Natural killer cell treated with Interleukin-12 subunit alpha and Interleukin-12 subunit beta and Interleukin-15 and Interleukin-18, amount 100 ng/mL, for 72 hours (primary cell): ENCODE measurements at regions not wholly inside any gene's neighbourhood (a gene's known extent, or its start where the extent isn't known, plus 50 kb on each side); places are given as distances from the start of the nearest gene placed in this dataset.

Source experiments
- ATAC-seq, 2 donors: fragments of 150-1000 bp; cut with Tn5 transposase in 1 of 2; sonication (Bioruptor Pico), chemical (Tn5 transposase) in 1 of 2; 2 replicates each; pipeline ENCODE4 v1.10.0; 2021
- DNase-seq: peaks from one replicate; pipeline ENCODE4 v3.0.0; 2022; ENCODE audit warnings: low spot score
- H3K27ac Mint-ChIP-seq, 2 donors: 1 replicate in 1 of 2; 2 replicates in 1 of 2; pipeline ENCODE4 v1.8.0; 2022; ENCODE audit warnings: mixed read lengths in 2 of 2, mild to moderate bottlenecking in 1 of 2, moderate library complexity in 1 of 2
- H3K27me3 Mint-ChIP-seq, 2 donors: 1 replicate in 1 of 2; 2 replicates in 1 of 2; pipeline ENCODE4 v1.8.0; 2022; ENCODE audit warnings: mixed read lengths in 2 of 2
- H3K36me3 Mint-ChIP-seq: one replicate; pipeline ENCODE4 v1.8.0; 2022; ENCODE audit warnings: mixed read lengths
- H3K4me1 Mint-ChIP-seq, 2 donors: 1 replicate in 1 of 2; 2 replicates in 1 of 2; pipeline ENCODE4 v1.8.0; 2022; ENCODE audit warnings: low read depth in 2 of 2, mixed read lengths in 2 of 2, mild to moderate bottlenecking in 1 of 2
- H3K4me3 Mint-ChIP-seq: one replicate; pipeline ENCODE4 v1.8.0; 2022; ENCODE audit warnings: mixed read lengths
- H3K9me3 Mint-ChIP-seq: 2 replicates; pipeline ENCODE4 v1.8.0; 2022; ENCODE audit warnings: mixed read lengths

GRCh38 chr6:125354649-125355048 lies 52.9 kb upstream of the HDDC2 start:
- no peak for DNase-seq

GRCh38 chr6:125356884-125357283 lies 55.1 kb upstream of the HDDC2 start:
- ATAC-seq (no peak), DNase-seq (no peak)
- no peaks in the 10 kb centered on the region for H3K4me1 Mint-ChIP-seq
- no peaks in the 10 kb centered on the region for H3K36me3 Mint-ChIP-seq
- H3K27ac Mint-ChIP-seq: no peak overlapping the region
- no peaks in the 10 kb centered on the region for H3K9me3 Mint-ChIP-seq
- H3K27me3 Mint-ChIP-seq: peaks cover 17 to 37% of the 10 kb centered on the region in 2 donors
- H3K4me3 Mint-ChIP-seq: no peak overlapping the region

More at GRCh38 chr6:125354649-125355048, 52.9 kb upstream of the HDDC2 start:
- no peak overlapping the region for H3K27ac Mint-ChIP-seq
- H3K4me1 Mint-ChIP-seq: no peaks in the 10 kb centered on the region
- no peaks in the 10 kb centered on the region for H3K9me3 Mint-ChIP-seq
- ATAC-seq: no peak
- no peaks in the 10 kb centered on the region for H3K36me3 Mint-ChIP-seq
- peaks cover 14 to 25% of the 10 kb centered on the region in 2 donors for H3K27me3 Mint-ChIP-seq
- no peak overlapping the region for H3K4me3 Mint-ChIP-seq

GRCh38 chr6:125357515-125358256 lies 55.9 kb upstream of the HDDC2 start:
- peaks cover 23 to 45% of the 10 kb centered on the region in 2 donors for H3K27me3 Mint-ChIP-seq
- H3K36me3 Mint-ChIP-seq: peaks cover 4% of the 10 kb centered on the region
- no peak overlapping the region for H3K4me3 Mint-ChIP-seq
- H3K9me3 Mint-ChIP-seq: no peaks in the 10 kb centered on the region
- no peak for DNase-seq
- H3K27ac Mint-ChIP-seq: no peak overlapping the region
- ATAC-seq: peak in 1 of 2 donors; percentile 6
- peaks cover 0 to 3% of the 10 kb centered on the region in 2 donors for H3K4me1 Mint-ChIP-seq

- Mint-ChIP-seq H3K36me3 (peaks cover 5% of the 10 kb centered on the region), H3K4me1 (peaks cover 0 to 5% of the 10 kb centered on the region in 2 donors), H3K4me3 (no peak overlapping the region), H3K27ac (no peak overlapping the region), H3K27me3 (peaks cover 25 to 49% of the 10 kb centered on the region in 2 donors), H3K9me3 (no peaks in the 10 kb centered on the region)
- ATAC-seq: no peak
- DNase-seq: no peak
Observed at GRCh38 chr6:125358898-125359297, 57.1 kb upstream of the HDDC2 start.

- no peak overlapping the region for H3K4me3 Mint-ChIP-seq
- peaks cover 44 to 69% of the 10 kb centered on the region in 2 donors for H3K27me3 Mint-ChIP-seq
- H3K27ac Mint-ChIP-seq: no peak overlapping the region
- no peaks in the 10 kb centered on the region for H3K9me3 Mint-ChIP-seq
- ATAC-seq: no peak
- DNase-seq: no peak
- H3K36me3 Mint-ChIP-seq: peaks cover 5% of the 10 kb centered on the region
- H3K4me1 Mint-ChIP-seq: peaks cover 0 to 5% of the 10 kb centered on the region in 2 donors
Observed at GRCh38 chr6:125361868-125362267, 60.1 kb upstream of the HDDC2 start.

GRCh38 chr6:125363039-125363823 lies 61.5 kb upstream of the HDDC2 start:
- H3K9me3 Mint-ChIP-seq: no peaks in the 10 kb centered on the region
- H3K36me3 Mint-ChIP-seq: peaks cover 5% of the 10 kb centered on the region
- no peak overlapping the region for H3K27ac Mint-ChIP-seq
- ATAC-seq (peak; percentile 43 to 50), DNase-seq (no peak)
- peaks cover 0 to 5% of the 10 kb centered on the region in 2 donors for H3K4me1 Mint-ChIP-seq
- H3K27me3 Mint-ChIP-seq: peaks cover 49 to 76% of the 10 kb centered on the region in 2 donors
- no peak overlapping the region for H3K4me3 Mint-ChIP-seq

GRCh38 chr6:125363824-125364165 lies 62.0 kb upstream of the HDDC2 start:
- H3K27me3 Mint-ChIP-seq: peaks cover 46 to 74% of the 10 kb centered on the region in 2 donors

GRCh38 chr6:125365230-125365629 lies 63.5 kb upstream of the HDDC2 start:
- Mint-ChIP-seq H3K36me3 (peaks cover 5% of the 10 kb centered on the region), H3K4me3 (no peak overlapping the region), H3K27me3 (peaks cover 44 to 74% of the 10 kb centered on the region in 2 donors), H3K4me1 (peaks cover 0 to 5% of the 10 kb centered on the region in 2 donors), H3K9me3 (no peaks in the 10 kb centered on the region), H3K27ac (no peak overlapping the region)
- ATAC-seq (no peak), DNase-seq (no peak)

More at GRCh38 chr6:125363824-125364165, 62.0 kb upstream of the HDDC2 start:
- Mint-ChIP-seq H3K4me1 (peaks cover 0 to 5% of the 10 kb centered on the region in 2 donors), H3K4me3 (no peak overlapping the region), H3K27ac (no peak overlapping the region), H3K9me3 (no peaks in the 10 kb centered on the region), H3K36me3 (peaks cover 5% of the 10 kb centered on the region)
- no peak for DNase-seq
- peak in 1 of 2 donors; percentile 32 for ATAC-seq

GRCh38 chr6:125367036-125367782 lies 65.4 kb upstream of the HDDC2 start:
- ATAC-seq (no peak), DNase-seq (no peak)
- peaks cover 0 to 5% of the 10 kb centered on the region in 2 donors for H3K4me1 Mint-ChIP-seq
- no peak overlapping the region for H3K27ac Mint-ChIP-seq
- H3K27me3 Mint-ChIP-seq: peaks cover 37 to 60% of the 10 kb centered on the region in 2 donors
- peaks cover 5% of the 10 kb centered on the region for H3K36me3 Mint-ChIP-seq
- no peaks in the 10 kb centered on the region for H3K9me3 Mint-ChIP-seq
- H3K4me3 Mint-ChIP-seq: no peak overlapping the region

GRCh38 chr6:125370343-125370742 lies 68.6 kb upstream of the HDDC2 start:
- Mint-ChIP-seq H3K27ac (no peak overlapping the region), H3K4me1 (no peaks in the 10 kb centered on the region), H3K27me3 (peaks cover 28 to 52% of the 10 kb centered on the region in 2 donors), H3K36me3 (no peaks in the 10 kb centered on the region), H3K9me3 (no peaks in the 10 kb centered on the region), H3K4me3 (no peak overlapping the region)
- DNase-seq (no peak), ATAC-seq (no peak)

GRCh38 chr6:125375013-125375412 lies 73.2 kb upstream of the HDDC2 start:
- H3K4me1 Mint-ChIP-seq: no peaks in the 10 kb centered on the region
- H3K9me3 Mint-ChIP-seq: no peaks in the 10 kb centered on the region
- ATAC-seq (no peak), DNase-seq (no peak)
- no peak overlapping the region for H3K27ac Mint-ChIP-seq
- no peaks in the 10 kb centered on the region for H3K36me3 Mint-ChIP-seq
- H3K27me3 Mint-ChIP-seq: peaks cover 26 to 57% of the 10 kb centered on the region in 2 donors
- no peak overlapping the region for H3K4me3 Mint-ChIP-seq

- Mint-ChIP-seq H3K36me3 (no peaks in the 10 kb centered on the region), H3K9me3 (no peaks in the 10 kb centered on the region), H3K4me3 (no peak overlapping the region), H3K27ac (no peak overlapping the region), H3K27me3 (peaks cover 26 to 63% of the 10 kb centered on the region in 2 donors), H3K4me1 (no peaks in the 10 kb centered on the region)
- DNase-seq: no peak
- ATAC-seq: no peak
Observed at GRCh38 chr6:125375821-125376220, 74.1 kb upstream of the HDDC2 start.

GRCh38 chr6:125377621-125378020 lies 75.9 kb upstream of the HDDC2 start:
- ATAC-seq (no peak), DNase-seq (no peak)
- H3K36me3 Mint-ChIP-seq: no peaks in the 10 kb centered on the region
- H3K4me1 Mint-ChIP-seq: no peaks in the 10 kb centered on the region
- H3K27me3 Mint-ChIP-seq: peaks cover 26 to 73% of the 10 kb centered on the region in 2 donors
- H3K4me3 Mint-ChIP-seq: no peak overlapping the region
- H3K27ac Mint-ChIP-seq: no peak overlapping the region
- H3K9me3 Mint-ChIP-seq: no peaks in the 10 kb centered on the region
